ENCODE measurements at regions not wholly inside any gene's neighbourhood (a gene's known extent, or its start where the extent isn't known, plus 50 kb on each side); places are given as distances from the start of the nearest gene placed in this dataset.
"Not testable (repeated sequence)": the region's sequence is repeated elsewhere in the genome, so short reads cannot be mapped to it uniquely, and the experiment has no call there.

GRCh38 chr15:96058103-96058851, 272.2 kb upstream of the NR2F2 start:
- Histone ChIP-seq H3K9ac (no peak overlapping the region), H3K9me3 (no peaks in the 10 kb centered on the region), H3K79me2 (ENCODE audit: insufficient read depth) (no peaks in the 10 kb centered on the region), H3K27ac (ENCODE audit: low read depth in 2 of 2, low read length in 1 of 2) (no peak overlapping the region), H3K9me2 (no peaks in the 10 kb centered on the region), H2AFZ (ENCODE audit: low read depth) (no peak overlapping the region), H3K36me3 (replicated peaks in 1 of 2; ENCODE audit: control insufficient read depth in 1 of 2, insufficient read depth in 2 of 2, low read length in 1 of 2) (no peaks in the 10 kb centered on the region), H3K4me2 (no peak overlapping the region), H3K27me3 (ENCODE audit: insufficient read depth) (no peaks in the 10 kb centered on the region), H3F3A (replicated peaks; ENCODE audit: insufficient read depth) (no peaks in the 10 kb centered on the region), H3K4me3 (ENCODE audit: low read depth in 2 of 2, low read length in 1 of 2) (no peak overlapping the region), H4K20me1 (ENCODE audit: insufficient read depth) (no peaks in the 10 kb centered on the region), H3K4me1 (ENCODE audit: control insufficient read depth in 1 of 2, insufficient read depth in 2 of 2, low read depth in 1 of 2, low read length in 1 of 2) (no peaks in the 10 kb centered on the region)
- CTCF ChIA-PET: no interaction called here
- POLR2A ChIA-PET: no interaction called here
- WGBS (ENCODE audit: low lambda C conversion rate): 53% methylated on average over 8 of the region's 8 CpGs
- no peak for TF ChIP-seq SIN3A (IDR thresholded peaks at IDR 0.05; ENCODE audit: borderline replicate concordance, low read depth, low read length)
- no peak for TF ChIP-seq YY1 (IDR thresholded peaks at IDR 0.05; ENCODE audit: low read depth)
- TF ChIP-seq PBX3 (IDR thresholded peaks at IDR 0.05): no peak
- TF ChIP-seq REST (IDR thresholded peaks at IDR 0.05; ENCODE audit: low read depth, low read length): no peak
- TF ChIP-seq, protein P1, sequence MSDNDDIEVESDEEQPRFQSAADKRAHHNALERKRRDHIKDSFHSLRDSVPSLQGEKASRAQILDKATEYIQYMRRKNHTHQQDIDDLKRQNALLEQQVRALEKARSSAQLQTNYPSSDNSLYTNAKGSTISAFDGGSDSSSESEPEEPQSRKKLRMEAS (IDR thresholded peaks at IDR 0.05; ENCODE audit: low read depth): no peak
- TF ChIP-seq FOXJ3 (CRISPR knock-in tag; IDR thresholded peaks at IDR 0.05): no peak
- no peak for TF ChIP-seq TAF1 (IDR thresholded peaks at IDR 0.05; ENCODE audit: borderline replicate concordance, low read depth, low read length)
- TF ChIP-seq MEF2A (IDR thresholded peaks at IDR 0.05; ENCODE audit: borderline replicate concordance, low read depth): no peak
- TF ChIP-seq TCF12 (IDR thresholded peaks at IDR 0.05): no peak
- TF ChIP-seq POLR2AphosphoS5 (IDR thresholded peaks at IDR 0.05; ENCODE audit: low read depth, low read length): no peak
- no peak for DNase-seq

DNA sequence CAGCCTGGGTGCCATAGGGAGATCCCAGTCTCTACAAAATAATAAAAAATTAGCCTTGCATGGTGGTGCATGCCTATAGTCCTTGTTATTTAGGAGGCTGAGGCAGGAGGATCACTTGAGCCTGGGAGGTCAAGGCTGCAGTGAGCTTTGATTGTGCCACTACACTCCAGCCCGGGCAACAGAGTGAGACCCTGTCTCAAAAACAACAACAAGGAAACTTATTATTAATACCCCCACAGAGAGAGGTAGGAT, 271.7 kb upstream of the NR2F2 start:
- CTCF ChIA-PET; H2AFZ ChIP-seq (ENCODE audit: low read depth); H3K4me3 ChIP-seq (ENCODE audit: low read depth in 2 of 2, low read length in 1 of 2); H3K9me2 ChIP-seq; H3K9ac ChIP-seq; H3K79me2 ChIP-seq (ENCODE audit: insufficient read depth); H3K36me3 ChIP-seq (replicated peaks in 1 of 2; ENCODE audit: control insufficient read depth in 1 of 2, insufficient read depth in 2 of 2, low read length in 1 of 2); H3K4me1 ChIP-seq (ENCODE audit: control insufficient read depth in 1 of 2, insufficient read depth in 2 of 2, low read depth in 1 of 2, low read length in 1 of 2); H3K9me3 ChIP-seq; DNase-seq; H3K27me3 ChIP-seq (ENCODE audit: insufficient read depth); POLR2A ChIA-PET; H3K4me2 ChIP-seq; H3K27ac ChIP-seq (ENCODE audit: low read depth in 2 of 2, low read length in 1 of 2); H3F3A ChIP-seq (replicated peaks; ENCODE audit: insufficient read depth); H4K20me1 ChIP-seq (ENCODE audit: insufficient read depth): not testable (repeated sequence)
- 0% methylated on average over 1 of the region's 1 CpG for WGBS (ENCODE audit: low lambda C conversion rate)

- H3K36me3 ChIP-seq (replicated peaks in 1 of 2; ENCODE audit: control insufficient read depth in 1 of 2, insufficient read depth in 2 of 2, low read length in 1 of 2); H3K9ac ChIP-seq; H3F3A ChIP-seq (replicated peaks; ENCODE audit: insufficient read depth); H3K4me1 ChIP-seq (ENCODE audit: control insufficient read depth in 1 of 2, insufficient read depth in 2 of 2, low read depth in 1 of 2, low read length in 1 of 2); H3K79me2 ChIP-seq (ENCODE audit: insufficient read depth); H3K4me2 ChIP-seq; H3K9me3 ChIP-seq; H3K4me3 ChIP-seq (ENCODE audit: low read depth in 2 of 2, low read length in 1 of 2); H4K20me1 ChIP-seq (ENCODE audit: insufficient read depth); CTCF ChIA-PET; H2AFZ ChIP-seq (ENCODE audit: low read depth); H3K27ac ChIP-seq (ENCODE audit: low read depth in 2 of 2, low read length in 1 of 2); H3K9me2 ChIP-seq; DNase-seq; POLR2A ChIA-PET; H3K27me3 ChIP-seq (ENCODE audit: insufficient read depth): not testable (repeated sequence)
- 26% methylated on average over 5 of the region's 5 CpGs for WGBS (ENCODE audit: low lambda C conversion rate)
Measured at GRCh38 chr15:96060591-96060990, 269.9 kb upstream of the NR2F2 start.
